GM12878 (cell line): ENCODE measurements at regions not wholly inside any gene's neighbourhood (a gene's known extent, or its start where the extent isn't known, plus 50 kb on each side); places are given as distances from the start of the nearest gene placed in this dataset.
A peak's percentile ranks its signal among the peaks of the same experiment; 100 is the strongest.

Experiments
- ATAC-seq: fragments of 200-7000 bp; cut with Tn5 transposase; 3 replicates; pipeline ENCODE4 v1.9.1; 2020; ENCODE audit warnings: mild to moderate bottlenecking, moderate library complexity
- BruUV-seq: library from RNA; stranded (reverse); fragments of 400-500 nt; replicated peaks from 2 replicates; lab custom pipeline; 2021; lab: Mats Ljungman, UMichigan
- CTCF ChIA-PET: fragments of 300-600 bp; sonication (Branson Sonifier 250); formaldehyde crosslinking; extraction: SDS; loops from one replicate; lab custom pipeline; 2021; ENCODE audit warnings: inconsistent platforms; lab: Yijun Ruan, JAX
- POLR2A ChIA-PET: fragments of 350-600 bp; formaldehyde crosslinking; extraction: SDS; loops from one replicate; lab custom pipeline; 2021; ENCODE audit warnings: inconsistent platforms; lab: Charles Lee
- RAD21 ChIA-PET: fragments of 300-600 bp; sonication (Branson Sonifier 250); formaldehyde crosslinking; loops from one replicate; lab custom pipeline; 2023; ENCODE audit warnings: antibody characterized with exemption; ENCODE audit not compliant: unreplicated experiment; lab: Charles Lee
- SMC1A ChIA-PET: fragments of 300-600 bp; sonication (Branson Sonifier 250); formaldehyde crosslinking; loops from one replicate; lab custom pipeline; 2023; ENCODE audit not compliant: unreplicated experiment, uncharacterized antibody; lab: Charles Lee
- DNase-seq: peaks from one replicate; pipeline ENCODE4 v3.0.0-alpha.2; 2011; ENCODE audit warnings: low read depth, low spot score
- FAIRE-seq: peaks from 3 replicates; lab custom pipeline; 2011; peaks lifted over from hg19 to GRCh38; lab: Jason Lieb, UNC
- H2AFZ ChIP-seq: 2 replicates; pipeline ENCODE4 v1.6.0; 2011; ENCODE audit warnings: low read depth, low read length, control low read depth; ENCODE audit not compliant: control insufficient read depth
- H3K27ac ChIP-seq: 2 replicates; pipeline ENCODE4 v1.5.1; 2011; ENCODE audit warnings: control low read depth; ENCODE audit not compliant: control insufficient read depth, insufficient read depth
- H3K27me3 ChIP-seq, 2 experiments: replicated peaks in 1 of 2; 2 replicates each; pipeline versions ENCODE4 v1.6.0 to v1.6.1; 2011; ENCODE audit warnings: low read length in 1 of 2; ENCODE audit not compliant: control insufficient read depth in 2 of 2, insufficient read depth in 2 of 2
- H3K36me3 ChIP-seq, 2 experiments: 2 replicates each; pipeline ENCODE4 v1.5.1; 2011; ENCODE audit warnings: low read length in 1 of 2; ENCODE audit not compliant: control insufficient read depth in 2 of 2, insufficient read depth in 2 of 2
- H3K4me1 ChIP-seq: 2 replicates; pipeline ENCODE4 v1.6.1; 2011; ENCODE audit warnings: mild to moderate bottlenecking, low read length, moderate library complexity, mixed read lengths; ENCODE audit not compliant: control insufficient read depth, insufficient read depth
- H3K4me2 ChIP-seq: 2 replicates; pipeline ENCODE4 v1.6.0; 2011; ENCODE audit warnings: control low read depth; ENCODE audit not compliant: control insufficient read depth, insufficient read depth
- H3K4me3 ChIP-seq: fragments of 200-600 bp; sonication (generic); 2 replicates; pipeline ENCODE4 v1.5.1; 2016
- H3K79me2 ChIP-seq: 2 replicates; pipeline ENCODE4 v1.6.0; 2011; ENCODE audit warnings: low read length; ENCODE audit not compliant: control insufficient read depth, insufficient read depth
- H3K9ac ChIP-seq: 2 replicates; pipeline ENCODE4 v1.8.0; 2011; ENCODE audit warnings: low read length, control low read depth, mixed read lengths; ENCODE audit not compliant: control insufficient read depth, insufficient read depth
- H3K9me3 ChIP-seq: replicated peaks from 3 replicates; pipeline ENCODE4 v1.5.1; 2011; ENCODE audit warnings: mild to moderate bottlenecking, low read length; ENCODE audit not compliant: control insufficient read depth, insufficient read depth
- H4K20me1 ChIP-seq: 2 replicates; pipeline ENCODE4 v1.6.0; 2011; ENCODE audit not compliant: control insufficient read depth, insufficient read depth
- CHD4 ChIP-seq: fragments of 200-600 bp; sonication (generic); IDR thresholded peaks from 2 replicates; pipeline ENCODE4 v1.6.1; 2016; ENCODE audit warnings: mild to moderate bottlenecking
- CUX1 ChIP-seq: IDR thresholded peaks from 2 replicates; pipeline ENCODE4 v1.6.1; 2012; ENCODE audit warnings: improper control_type of control experiment, low read depth, low read length; ENCODE audit not compliant: insufficient replicate concordance
- EED ChIP-seq: sonication (generic); IDR thresholded peaks from 2 replicates; pipeline ENCODE4 v1.6.1; 2016; ENCODE audit warnings: antibody characterized with exemption, low read depth
- FOXM1 ChIP-seq: IDR thresholded peaks from 2 replicates; pipeline ENCODE4 v1.6.1; 2012; ENCODE audit warnings: low read depth, mild to moderate bottlenecking, inconsistent platforms, low read length, moderate library complexity
- HCFC1 ChIP-seq: fragments of 150-350 bp; IDR thresholded peaks from 2 replicates; pipeline ENCODE4 v1.6.1; 2014; ENCODE audit warnings: low read length
- MAX ChIP-seq: IDR thresholded peaks from 2 replicates; pipeline ENCODE4 v1.6.1; 2012; ENCODE audit warnings: low read depth, low read length, improper control_type of control experiment
- MEF2B ChIP-seq: fragments of 450-650 bp; IDR thresholded peaks from 2 replicates; pipeline ENCODE4 v1.6.1; 2018; ENCODE audit warnings: mild to moderate bottlenecking, moderate library complexity; ENCODE audit not compliant: partially characterized antibody, poor library complexity, severe bottlenecking
- NFYA ChIP-seq: IDR thresholded peaks from 2 replicates; pipeline ENCODE4 v1.6.1; 2011; ENCODE audit warnings: low read depth, mild to moderate bottlenecking, low read length, improper control_type of control experiment, borderline replicate concordance
- RUNX3 ChIP-seq: IDR thresholded peaks from 2 replicates; pipeline ENCODE4 v1.6.1; 2012; ENCODE audit warnings: low read length, inconsistent platforms
- SP1 ChIP-seq: IDR thresholded peaks from one replicate; pipeline ENCODE4 v1.6.1; 2011; ENCODE audit warnings: low read depth, low read length
- SRF ChIP-seq, 2 experiments: IDR thresholded peaks; 2 replicates each; pipeline ENCODE4 v1.6.1; 2011; ENCODE audit warnings: low read depth in 2 of 2, low read length in 2 of 2, mild to moderate bottlenecking in 1 of 2, moderate library complexity in 1 of 2
- SUPT20H ChIP-seq: IDR thresholded peaks from 2 replicates; pipeline ENCODE4 v1.6.1; 2011; ENCODE audit warnings: low read depth, mild to moderate bottlenecking, low read length, moderate library complexity, borderline replicate concordance; ENCODE audit not compliant: control insufficient read depth
- ZBTB33 ChIP-seq: fragments of 450-650 bp; IDR thresholded peaks from 2 replicates; pipeline ENCODE4 v1.6.1; 2017; ENCODE audit warnings: mild to moderate bottlenecking
- WGBS: methylation state at CpG from one replicate; pipeline ENCODE4 v1.1.6; 2016; ENCODE audit warnings: low lambda C conversion rate; ENCODE audit not compliant: insufficient replicate concordance, insufficient coverage; ENCODE audit errors: missing lambda C conversion rate; 5-methylcytosine and 5-hydroxymethylcytosine counted together
- in situ Hi-C: fragments of 300-500 bp; cut with MboI; formaldehyde crosslinking; loops from 9 replicates; pipeline ENCODE4 v1.14.3; 2018; ENCODE audit warnings: mixed read lengths
- intact Hi-C: fragments of 100-400 bp; cut with micrococcal nuclease; formaldehyde crosslinking; loops from one replicate; pipeline ENCODE4 v1.14.2; 2022; ENCODE audit not compliant: unreplicated experiment

GRCh38 chr14:62081012-62081612, 318.9 kb downstream of the SNAPC1 start (continued):
- TF ChIP-seq MAX (0 out of 2 replicates have a peak, but pooled peaks have one; percentile 27), FOXM1 (0 out of 2 replicates have a peak, but pooled peaks have one; percentile 65), MEF2B (peak; percentile 46), HCFC1 (peak; percentile 29; the same call in 1 of the 2 replicates), RUNX3 (peak; percentile 75), SUPT20H (no peak), SRF (IDR thresholded peaks at IDR 0.05; ENCODE audit: low read depth in 2 of 2, low read length in 2 of 2) (no peak), SP1 (no peak), EED (peak; percentile 65)

- no peak overlapping the region for H3K27ac ChIP-seq
- peak overlapping the region; percentile 61; the same call in 1 of the 2 replicates for H3K4me2 ChIP-seq
- RAD21 ChIA-PET: interaction anchor here (1.3 to 1.8 kb wide), 3 partner anchors 16 to 45 kb away, joined by 3 to 7 read pairs (median 6); no protein-coding TSS in a partner anchor
- H4K20me1 ChIP-seq: no peaks in the 10 kb centered on the region
- no peaks in the 10 kb centered on the region; the same call in 2 of the 3 replicates for H3K9me3 ChIP-seq
- H3K27me3 ChIP-seq: no peaks in the 10 kb centered on the region
- no peak for TF ChIP-seq CHD4
- no peak for TF ChIP-seq NFYA
- no peak for TF ChIP-seq CUX1
- TF ChIP-seq ZBTB33: no peak
- TF ChIP-seq, all 136 proteins: peak for 0
- no peak for DNase-seq
- no peak for FAIRE-seq
- ChIA-PET CTCF (interaction anchor here (1.1 to 1.6 kb wide), 3 partner anchors 10 to 203 kb away, joined by 3 to 4 read pairs (median 4); no protein-coding TSS in a partner anchor), SMC1A (interaction anchor here (0.6 to 6.7 kb wide), 6 partner anchors 14 to 401 kb away, joined by 3 to 87 read pairs (median 6); no protein-coding TSS in a partner anchor), POLR2A (no interaction called here)
- BruUV-seq: no TSS peak
- in situ Hi-C loops: no loop called here
- no peaks in the 10 kb centered on the region for H3K79me2 ChIP-seq
- H3K4me1 ChIP-seq: peaks cover 48% of the 10 kb centered on the region
- H3K4me3 ChIP-seq: no peak overlapping the region
- WGBS: 77% methylated on average over 8 of the region's 8 CpGs
- intact Hi-C loops: no loop called here
- no peaks in the 10 kb centered on the region for H3K36me3 ChIP-seq
- H2AFZ ChIP-seq: no peak overlapping the region
- no peak overlapping the region for H3K9ac ChIP-seq
- ATAC-seq: no peak
These were observed 319.7 kb downstream of the SNAPC1 start for GRCh38 chr14:62081951-62082350.
